A549 (cell line): ENCODE measurements at regions not wholly inside any gene's neighbourhood (a gene's known extent, or its start where the extent isn't known, plus 50 kb on each side); places are given as distances from the start of the nearest gene placed in this dataset.

Experiments used
- ATAC-seq, 2 experiments: fragments of 200-7000 bp in 1 of 2; fragments of >200 bp in 1 of 2; cut with Nextera tagmentation in 1 of 2; cut with Tn5 transposase in 1 of 2; 3 replicates each; pipeline versions ENCODE4 v1.8.0 to v1.9.1; 2018 to 2020; ENCODE audit warnings: mild to moderate bottlenecking in 1 of 2, moderate library complexity in 1 of 2
- CTCF ChIA-PET: fragments of 300-600 bp; sonication (Branson Sonifier 250); formaldehyde crosslinking; extraction: SDS; loops from one replicate; lab custom pipeline; 2021; ENCODE audit warnings: antibody characterized with exemption, inconsistent platforms; lab: Yijun Ruan, JAX
- POLR2A ChIA-PET: fragments of 350-600 bp; formaldehyde crosslinking; extraction: SDS; loops from one replicate; lab custom pipeline; 2021; ENCODE audit warnings: antibody characterized with exemption, inconsistent platforms; lab: Yijun Ruan, JAX
- DNase-seq, 2 experiments: peaks; one replicate each; pipeline versions ENCODE4 v3.0.0 to v3.0.0-alpha.2; 2011 to 2016; ENCODE audit warnings: low read depth in 1 of 2, low spot score in 1 of 2
- FAIRE-seq: peaks from 2 replicates; lab custom pipeline; 2011; peaks lifted over from hg19 to GRCh38; lab: Jason Lieb, UNC
- H3K27ac ChIP-seq, 2 experiments: fragments of >200 bp; sonication (Bioruptor Twin); formaldehyde crosslinking; 3 replicates each; pipeline ENCODE4 v1.5.1; 2016 to 2017
- H3K4me1 ChIP-seq: fragments of >200 bp; sonication (Bioruptor Twin); formaldehyde crosslinking; 3 replicates; pipeline ENCODE4 v1.6.1; 2016
- H3K4me2 ChIP-seq: fragments of >200 bp; sonication (Bioruptor Twin); formaldehyde crosslinking; 3 replicates; pipeline ENCODE4 v1.6.1; 2016
- H3K4me3 ChIP-seq: fragments of >200 bp; sonication (Bioruptor Twin); formaldehyde crosslinking; 3 replicates; pipeline ENCODE4 v1.5.1; 2016
- H3K9me3 ChIP-seq: fragments of >200 bp; sonication (Bioruptor Twin); formaldehyde crosslinking; 3 replicates; pipeline ENCODE4 v1.6.1; 2016
- CTCF ChIP-seq: fragments of >200 bp; sonication (Bioruptor Twin); formaldehyde crosslinking; IDR thresholded peaks from 3 replicates; pipeline ENCODE4 v1.5.1; 2016
- FOSL2 ChIP-seq, 2 experiments: fragments of 450-650 bp in 1 of 2; fragments of >200 bp in 1 of 2; sonication (Bioruptor Twin) in 1 of 2; formaldehyde crosslinking; IDR thresholded peaks; 2 replicates each; pipeline versions ENCODE4 v1.5.0 to v1.6.1; 2016 to 2020; ENCODE audit warnings: mild to moderate bottlenecking in 1 of 2, moderate library complexity in 1 of 2
- FOXS1 ChIP-seq: fragments of 250-450 bp; sonication (Bioruptor Pico); IDR thresholded peaks from 2 replicates; pipeline ENCODE4 v1.5.0; 2020; ENCODE audit warnings: mild to moderate bottlenecking, moderate library complexity
- HEYL ChIP-seq: fragments of 250-450 bp; sonication (Bioruptor Pico); IDR thresholded peaks from 2 replicates; pipeline ENCODE4 v1.8.0; 2021; ENCODE audit warnings: mild to moderate bottlenecking, moderate library complexity
- HMGXB4 ChIP-seq: fragments of 250-450 bp; sonication (Bioruptor Pico); IDR thresholded peaks from 2 replicates; pipeline ENCODE4 v1.5.0; 2021; ENCODE audit warnings: mild to moderate bottlenecking, moderate library complexity, borderline replicate concordance
- HOXA7 ChIP-seq: fragments of 250-450 bp; sonication (Bioruptor Pico); IDR thresholded peaks from 2 replicates; pipeline ENCODE4 v1.5.0; 2020; ENCODE audit warnings: mild to moderate bottlenecking, moderate library complexity
- HOXB13 ChIP-seq: fragments of 250-450 bp; sonication (Bioruptor Pico); IDR thresholded peaks from 2 replicates; pipeline ENCODE4 v1.5.0; 2020; ENCODE audit warnings: low read depth, mild to moderate bottlenecking, moderate library complexity
- HOXB5 ChIP-seq: fragments of 250-450 bp; sonication (Bioruptor Pico); IDR thresholded peaks from 2 replicates; pipeline ENCODE4 v1.5.0; 2020; ENCODE audit warnings: mild to moderate bottlenecking, moderate library complexity
- KDM5A ChIP-seq: fragments of 200-600 bp; sonication (generic); IDR thresholded peaks from 2 replicates; pipeline ENCODE4 v1.6.1; 2016; ENCODE audit warnings: antibody characterized with exemption, mild to moderate bottlenecking
- MAZ ChIP-seq: fragments of 150-350 bp; IDR thresholded peaks from 2 replicates; pipeline ENCODE4 v1.6.1; 2014; ENCODE audit warnings: antibody characterized with exemption, low read depth, low read length, borderline replicate concordance
- MYC ChIP-seq: IDR thresholded peaks from 2 replicates; pipeline ENCODE4 v1.6.1; 2012; ENCODE audit warnings: mild to moderate bottlenecking, inconsistent platforms, low read length, improper control_type of control experiment, borderline replicate concordance
- NFE2L2 ChIP-seq: fragments of 150-350 bp; conservative IDR thresholded peaks from 2 replicates; pipeline ENCODE4 v1.6.1; 2014; ENCODE audit warnings: low read length
- POLR2AphosphoS2 ChIP-seq: conservative IDR thresholded peaks from 2 replicates; pipeline ENCODE4 v1.6.1; 2012; ENCODE audit warnings: low read length, improper control_type of control experiment, inconsistent platforms
- RARB ChIP-seq: fragments of 250-450 bp; sonication (Bioruptor Pico); IDR thresholded peaks from 2 replicates; pipeline ENCODE4 v1.8.0; 2021; ENCODE audit warnings: mild to moderate bottlenecking, moderate library complexity
- RCOR1 ChIP-seq: fragments of 150-350 bp; IDR thresholded peaks from 2 replicates; pipeline ENCODE4 v1.6.1; 2014; ENCODE audit warnings: antibody characterized with exemption, low read length, low read depth
- REST ChIP-seq: fragments of 200-600 bp; sonication (generic); IDR thresholded peaks from 2 replicates; pipeline ENCODE4 v1.6.1; 2016; ENCODE audit warnings: antibody characterized with exemption, mild to moderate bottlenecking, moderate library complexity
- RFX5 ChIP-seq: fragments of 450-650 bp; IDR thresholded peaks from 2 replicates; pipeline ENCODE4 v1.7.1; 2014; ENCODE audit warnings: antibody characterized with exemption, mild to moderate bottlenecking, moderate library complexity
- TFCP2L1 ChIP-seq: fragments of 250-450 bp; sonication (Bioruptor Pico); IDR thresholded peaks from 2 replicates; pipeline ENCODE4 v1.5.0; 2021; ENCODE audit warnings: mild to moderate bottlenecking
- ZC3H11A ChIP-seq: fragments of 450-650 bp; IDR thresholded peaks from 2 replicates; pipeline ENCODE4 v1.6.1; 2014; ENCODE audit warnings: antibody characterized with exemption, mild to moderate bottlenecking
- ZFP36 ChIP-seq: fragments of 450-650 bp; IDR thresholded peaks from 2 replicates; pipeline ENCODE4 v1.6.1; 2014; ENCODE audit warnings: borderline replicate concordance; ENCODE audit not compliant: partially characterized antibody
- ZNF302 ChIP-seq: fragments of 250-450 bp; sonication (Bioruptor Pico); IDR thresholded peaks from 2 replicates; pipeline ENCODE4 v1.9.0; 2021; ENCODE audit warnings: inconsistent platforms, mild to moderate bottlenecking, moderate library complexity
- WGBS: methylation state at CpG from one replicate; pipeline ENCODE4 v1.1.6; 2017; ENCODE audit errors: missing lambda C conversion rate; 5-methylcytosine and 5-hydroxymethylcytosine counted together

GRCh38 chr1:5662744-5663126, 329.5 kb downstream of the NPHP4 start (continued):
- TF ChIP-seq REST (no peak), ZNF302 (CRISPR knock-in tag) (no peak), MYC (no peak), TFCP2L1 (no peak), RARB (CRISPR knock-in tag) (no peak), MAZ (no peak), KDM5A (no peak), HOXB5 (CRISPR knock-in tag) (no peak), HEYL (CRISPR knock-in tag) (no peak)

- Histone ChIP-seq H3K4me3 (no peak overlapping the region), H3K4me1 (no peaks in the 10 kb centered on the region), H3K9me3 (no peaks in the 10 kb centered on the region), H3K4me2 (no peak overlapping the region), H3K27ac (no peak overlapping the region)
- ChIA-PET CTCF (no interaction called here), POLR2A (no interaction called here)
- ATAC-seq (no peak), FAIRE-seq (no peak), DNase-seq (no peak)
- 23% methylated on average over 7 of the region's 9 CpGs for WGBS
- no peak for TF ChIP-seq HOXA7 (CRISPR knock-in tag)
- TF ChIP-seq RCOR1 = no peak
- TF ChIP-seq POLR2AphosphoS2 = no peak
- TF ChIP-seq NFE2L2 = no peak
- TF ChIP-seq ZFP36 = no peak
- TF ChIP-seq FOXS1 (CRISPR knock-in tag) = no peak
- TF ChIP-seq FOSL2 (IDR thresholded peaks at IDR 0.05) = no peak
- TF ChIP-seq FOSL2 (CRISPR knock-in tag; IDR thresholded peaks at IDR 0.05) = no peak
- TF ChIP-seq ZC3H11A = no peak
- no peak for TF ChIP-seq HOXB5 (CRISPR knock-in tag)
- TF ChIP-seq RFX5 = no peak
- TF ChIP-seq CTCF = no peak
- no peak for TF ChIP-seq HMGXB4 (CRISPR knock-in tag)
- no peak for TF ChIP-seq HOXB13
Observed at GRCh38 chr1:5662086-5662743, 330.0 kb downstream of the NPHP4 start.
